ENCODE measurements at regions not wholly inside any gene's neighbourhood (a gene's known extent, or its start where the extent isn't known, plus 50 kb on each side); places are given as distances from the start of the nearest gene placed in this dataset.
"Not testable (repeated sequence)": the region's sequence is repeated elsewhere in the genome, so short reads cannot be mapped to it uniquely, and the experiment has no call there.

DNA sequence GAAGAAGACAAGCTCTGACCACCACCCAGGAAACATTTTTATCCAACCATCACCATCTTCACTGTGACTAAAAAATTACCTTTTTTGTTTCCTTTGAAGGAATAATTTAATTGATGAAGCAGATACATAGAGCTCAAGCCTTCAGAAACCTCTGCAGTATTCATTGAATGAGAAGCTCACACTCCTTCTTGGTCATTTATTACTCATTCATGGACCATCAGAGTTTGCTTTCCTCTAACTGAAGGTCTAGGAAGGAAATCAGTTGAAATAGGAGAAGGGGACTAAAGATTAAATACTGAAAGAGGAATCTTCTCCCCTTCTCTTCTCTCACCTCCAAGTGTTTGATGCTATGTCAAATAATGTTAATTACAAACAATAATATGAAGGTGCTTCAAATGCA, 290.6 kb upstream of the KLF3 start:
- in situ Hi-C loops (cut with HindIII; ENCODE audit: low sequenced_read_pairs), result no loop called here

- in situ Hi-C loops (cut with HindIII; ENCODE audit: low sequenced_read_pairs), result no loop called here
Measured at GRCh38 chr4:38377195-38377594, 286.8 kb upstream of the KLF3 start.

DNA sequence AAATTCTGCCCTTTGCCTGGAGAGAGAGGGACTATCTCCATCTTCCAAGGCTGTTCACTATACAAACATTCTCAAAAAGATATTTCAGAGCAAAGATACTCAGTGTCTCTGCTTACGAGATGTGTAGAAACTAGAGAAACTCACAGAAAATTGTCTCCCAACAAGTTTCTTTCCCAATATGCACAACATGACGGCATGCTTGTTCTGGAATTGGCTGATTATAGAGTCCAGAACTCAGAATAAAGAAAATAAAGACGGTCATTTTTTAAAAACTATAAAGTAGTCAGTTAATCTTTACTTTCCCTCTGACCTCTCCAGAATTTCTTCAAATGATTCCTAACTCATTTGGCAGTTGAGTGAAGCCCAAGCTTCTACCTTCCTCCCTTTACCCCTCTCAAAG, 285.5 kb upstream of the KLF3 start:
- in situ Hi-C loops (cut with HindIII; ENCODE audit: low sequenced_read_pairs), result no loop called here

- in situ Hi-C loops (cut with HindIII; ENCODE audit: low sequenced_read_pairs), result no loop called here
Measured at GRCh38 chr4:38381788-38382187, 282.2 kb upstream of the KLF3 start.

DNA sequence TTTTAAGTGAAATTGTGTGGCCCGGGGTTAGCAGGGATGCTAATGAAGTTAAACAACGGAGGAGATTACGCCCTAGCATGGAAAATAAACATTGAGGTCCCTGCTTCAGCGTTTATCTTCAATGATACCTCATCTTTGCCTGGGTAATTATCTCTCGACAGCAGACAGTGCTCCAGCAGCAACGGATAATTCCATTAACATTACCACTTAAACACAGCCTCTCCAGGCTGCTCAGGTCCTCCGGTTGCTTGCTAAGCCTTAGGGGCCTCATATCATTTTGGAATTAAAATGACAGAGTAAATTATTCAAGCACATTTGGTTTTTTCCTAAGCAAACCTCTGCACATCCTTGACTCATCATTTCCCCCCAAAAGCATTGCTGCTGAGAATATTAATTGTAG, 281.5 kb upstream of the KLF3 start:
- in situ Hi-C loops (cut with HindIII; ENCODE audit: low sequenced_read_pairs), result no loop called here

DNA sequence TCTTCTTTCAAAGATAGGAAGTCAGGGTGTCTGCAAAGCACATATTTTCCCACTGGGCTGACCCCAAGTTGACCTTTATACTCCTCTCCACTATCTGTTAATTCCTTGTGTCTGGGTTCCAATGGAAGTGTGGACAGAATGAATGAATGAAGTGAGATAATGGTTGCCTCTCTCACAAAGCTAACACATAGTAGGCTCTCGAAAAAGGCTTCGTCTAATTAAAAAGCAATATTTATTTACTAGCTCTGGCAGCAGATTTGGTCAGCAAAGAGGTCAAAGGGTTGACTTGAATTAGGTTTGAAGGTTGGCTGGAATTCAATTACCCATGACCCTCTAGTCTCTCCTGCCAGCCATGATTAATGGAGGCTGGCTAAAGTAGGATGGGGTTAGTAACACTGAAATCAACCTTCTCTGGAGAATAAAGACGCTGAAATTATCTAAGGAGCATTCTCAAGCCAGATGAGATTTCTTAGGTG, 280.3 kb upstream of the KLF3 start:
- in situ Hi-C loops (cut with HindIII; ENCODE audit: low sequenced_read_pairs), result no loop called here

DNA sequence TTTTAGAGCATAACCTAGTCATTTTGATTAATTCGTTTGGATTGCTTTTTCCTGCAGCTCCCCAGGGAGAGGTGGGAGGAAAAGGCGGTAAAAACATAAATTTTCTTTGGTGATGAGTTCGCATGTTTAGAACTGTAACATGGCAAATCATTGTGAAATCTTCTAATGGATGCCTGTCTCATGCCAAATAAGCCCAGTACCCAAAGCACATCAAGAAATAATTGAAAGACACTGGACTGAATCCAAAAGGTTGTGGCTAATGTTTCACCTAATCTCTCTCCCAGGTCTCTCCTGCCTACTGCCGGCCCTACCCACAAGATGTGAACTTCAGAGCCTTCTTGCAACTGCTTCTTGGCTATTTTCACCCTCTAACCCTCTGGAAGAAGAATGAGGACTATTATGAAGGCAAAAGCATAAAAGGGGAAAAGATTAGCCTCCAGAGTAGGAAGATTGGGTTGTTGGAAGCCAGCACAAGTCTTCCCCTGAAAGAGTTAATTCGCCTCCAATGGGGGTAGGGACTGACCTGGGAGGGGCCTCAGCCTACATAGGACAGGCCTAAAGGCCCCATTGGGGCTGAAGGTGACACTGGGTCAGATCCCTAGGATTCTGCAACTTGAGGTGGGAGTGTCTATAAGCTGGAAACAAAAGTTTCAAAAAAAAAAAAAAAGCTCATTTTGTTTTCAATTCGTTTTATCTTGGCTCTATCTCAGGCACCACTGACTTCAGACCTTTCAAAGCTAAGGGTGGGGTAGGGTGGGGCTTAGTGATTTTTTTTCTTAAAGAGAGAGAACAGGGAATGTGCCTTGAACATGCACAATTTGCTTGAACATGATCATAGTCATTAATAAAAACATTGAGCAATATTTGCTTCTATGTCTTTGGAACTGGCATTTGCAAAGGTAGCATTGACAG, 278.6 kb upstream of the KLF3 start:
- in situ Hi-C loops (cut with HindIII; ENCODE audit: low sequenced_read_pairs), result no loop called here

- in situ Hi-C loops (cut with HindIII; ENCODE audit: low sequenced_read_pairs), result no loop called here
Measured at GRCh38 chr4:38386005-38386551, 277.9 kb upstream of the KLF3 start.

- in situ Hi-C loops (cut with HindIII; ENCODE audit: low sequenced_read_pairs), result no loop called here
Measured at GRCh38 chr4:38386654-38387188, 277.3 kb upstream of the KLF3 start.

- in situ Hi-C loops (cut with HindIII; ENCODE audit: low sequenced_read_pairs), result no loop called here
Measured at GRCh38 chr4:38387348-38387747, 276.7 kb upstream of the KLF3 start.

- in situ Hi-C loops (cut with HindIII; ENCODE audit: low sequenced_read_pairs), result no loop called here
Measured at GRCh38 chr4:38387819-38388218, 276.2 kb upstream of the KLF3 start.

DNA sequence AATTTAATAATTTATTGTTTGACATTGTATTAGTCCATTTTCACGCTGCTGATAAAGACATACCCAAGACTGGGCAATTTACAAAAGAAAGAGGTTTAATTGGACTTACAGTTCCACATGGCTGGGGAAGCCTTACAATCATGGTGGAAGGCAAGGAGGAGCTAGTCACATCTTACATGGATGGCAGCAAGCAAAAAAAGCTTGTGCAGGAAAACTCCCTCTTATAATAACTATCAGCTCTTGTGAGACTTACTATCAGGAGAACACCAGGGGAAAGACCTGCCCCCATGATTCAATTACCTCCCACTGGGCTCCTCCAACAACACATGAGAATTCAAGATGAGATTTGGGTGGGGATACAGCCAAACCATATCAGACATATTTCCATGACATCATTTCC, 275.1 kb upstream of the KLF3 start:
- in situ Hi-C loops (cut with HindIII; ENCODE audit: low sequenced_read_pairs), result not testable (repeated sequence)

DNA sequence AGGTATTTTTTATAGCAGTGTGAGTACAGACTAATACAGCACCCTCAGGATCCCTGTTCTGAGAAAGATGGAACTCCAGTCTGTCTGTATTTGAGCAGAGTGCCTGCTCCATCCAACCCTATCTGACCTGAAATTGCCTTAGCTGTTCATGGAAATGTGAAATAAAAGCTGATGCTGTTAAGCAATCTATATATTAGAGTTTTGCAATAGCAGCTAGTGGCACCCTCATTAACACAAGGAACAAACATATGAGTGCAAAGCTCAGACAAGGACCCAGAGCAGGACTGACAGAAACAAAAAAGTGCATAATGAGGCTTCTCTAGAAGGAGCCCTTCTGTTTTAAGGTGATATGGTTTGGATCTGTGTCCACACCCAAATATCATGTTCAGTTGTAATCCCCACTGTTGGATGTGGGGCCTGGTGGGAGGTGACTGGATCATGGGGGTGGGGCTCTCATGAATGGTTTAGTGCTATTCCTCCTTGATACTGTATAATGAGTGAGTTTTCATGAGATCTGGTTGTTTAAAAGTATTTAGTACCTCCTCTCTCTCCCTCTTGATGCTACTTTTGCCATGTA, 272.9 kb upstream of the KLF3 start:
- in situ Hi-C loops (cut with HindIII; ENCODE audit: low sequenced_read_pairs), result no loop called here

DNA sequence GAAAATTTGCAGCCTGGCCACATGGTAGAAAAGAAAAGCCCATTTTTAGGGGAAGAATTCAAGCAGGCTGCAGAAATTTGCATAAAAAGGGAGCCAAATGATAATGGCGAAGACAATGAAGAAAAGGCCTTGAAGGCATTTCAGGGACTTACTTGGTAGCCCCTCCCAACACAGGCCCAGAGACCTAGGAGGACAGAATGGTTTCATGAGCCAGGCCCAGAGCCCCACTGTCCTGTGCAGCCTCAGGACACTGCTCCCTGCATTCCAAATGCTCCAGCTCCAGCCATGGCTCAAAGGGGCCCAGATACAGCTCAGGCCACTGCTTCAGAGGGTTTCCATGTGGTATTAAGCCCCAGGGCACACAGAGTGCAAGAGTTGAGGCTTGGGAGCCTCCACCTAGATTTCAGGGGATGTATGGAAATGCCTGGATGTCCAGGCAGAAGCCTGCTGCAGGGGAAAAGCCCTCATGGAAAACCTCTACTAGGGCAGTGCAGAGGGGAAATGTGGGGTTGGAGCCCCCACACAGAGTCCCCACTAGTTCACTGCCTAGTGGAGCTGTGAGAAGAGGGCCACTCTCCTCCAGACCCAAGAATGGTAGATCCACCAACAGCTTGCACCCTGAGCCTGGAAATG, 271.7 kb upstream of the KLF3 start:
- in situ Hi-C loops (cut with HindIII; ENCODE audit: low sequenced_read_pairs), result no loop called here

DNA sequence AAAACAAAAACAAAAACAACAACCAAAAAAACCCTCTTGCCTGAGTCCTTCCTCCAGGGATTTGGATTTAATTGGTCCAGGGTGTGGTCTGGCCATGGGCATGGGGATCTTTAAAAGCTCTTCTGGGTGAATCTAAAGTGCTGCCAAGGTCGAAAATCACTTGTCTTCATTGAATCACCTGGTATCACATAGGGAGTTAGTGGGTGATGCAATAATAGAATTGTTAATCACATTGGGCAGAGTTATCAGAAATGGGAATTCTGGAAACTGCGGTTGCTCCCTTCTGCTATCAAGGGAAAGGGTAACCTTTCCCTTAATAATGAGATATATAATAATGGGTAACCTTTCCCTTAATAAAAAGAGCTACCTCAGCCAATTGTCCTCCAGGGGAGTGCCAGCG, 267.9 kb upstream of the KLF3 start:
- in situ Hi-C loops (cut with HindIII; ENCODE audit: low sequenced_read_pairs), result no loop called here

DNA sequence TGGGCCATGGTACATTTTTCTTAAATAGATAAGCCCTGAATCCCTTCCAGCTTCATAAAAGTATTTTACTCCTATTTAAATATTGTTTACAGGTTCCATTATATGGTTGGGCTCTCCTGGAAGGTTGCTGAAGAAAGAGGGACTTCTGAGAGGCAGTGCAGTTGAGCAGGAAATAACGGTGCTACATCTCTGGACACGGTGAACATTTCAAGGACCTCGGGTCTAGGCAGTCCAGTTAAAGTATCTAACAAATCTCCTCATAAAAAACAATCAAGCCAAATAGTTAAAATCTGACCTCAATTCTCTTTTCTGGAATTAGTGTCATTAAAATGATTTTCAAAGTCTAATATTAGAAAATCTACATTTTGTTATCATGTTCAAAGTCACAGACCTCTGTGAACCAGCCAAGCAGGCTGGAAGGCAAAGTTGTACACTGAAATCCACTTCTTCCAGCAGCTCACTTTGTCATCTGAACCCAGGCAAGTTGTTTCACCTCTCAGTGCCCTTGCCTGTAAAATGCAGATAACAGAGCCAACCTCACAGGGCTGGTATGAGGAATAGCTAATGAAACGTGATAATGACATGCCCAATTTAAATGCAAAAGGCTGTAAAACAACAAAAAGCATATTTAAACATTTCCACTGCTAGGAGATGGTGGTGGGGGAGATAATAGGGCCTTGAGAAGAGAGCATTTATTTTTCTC, 267.0 kb upstream of the KLF3 start:
- in situ Hi-C loops (cut with HindIII; ENCODE audit: low sequenced_read_pairs), result no loop called here

GRCh38 chr4:38400946-38401345, 263.1 kb upstream of the KLF3 start:
- in situ Hi-C loops (cut with HindIII; ENCODE audit: low sequenced_read_pairs), result no loop called here

DNA sequence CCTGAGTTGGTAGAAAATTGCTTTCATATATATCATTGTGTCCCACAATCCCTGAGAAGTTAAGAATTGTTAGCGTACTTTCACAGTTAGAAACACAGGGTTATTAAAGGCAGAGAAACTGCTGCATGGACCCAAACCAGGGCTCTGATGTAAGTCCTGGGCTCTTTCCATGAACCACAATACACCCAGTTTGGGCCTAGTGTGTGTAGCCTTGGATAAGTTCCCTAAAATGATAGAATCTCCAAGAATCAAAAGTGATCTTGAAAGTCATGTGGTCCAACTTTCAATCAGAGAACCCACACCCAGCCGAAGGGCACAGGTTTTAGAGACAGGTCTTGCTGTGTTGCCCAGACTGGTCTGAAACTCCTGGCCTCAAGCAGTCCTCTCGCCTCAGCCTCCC, 257.8 kb upstream of the KLF3 start:
- in situ Hi-C loops (cut with HindIII; ENCODE audit: low sequenced_read_pairs), result no loop called here

GRCh38 chr4:38409852-38410251, 254.1 kb upstream of the KLF3 start:
- in situ Hi-C loops (cut with HindIII; ENCODE audit: low sequenced_read_pairs), result no loop called here

DNA sequence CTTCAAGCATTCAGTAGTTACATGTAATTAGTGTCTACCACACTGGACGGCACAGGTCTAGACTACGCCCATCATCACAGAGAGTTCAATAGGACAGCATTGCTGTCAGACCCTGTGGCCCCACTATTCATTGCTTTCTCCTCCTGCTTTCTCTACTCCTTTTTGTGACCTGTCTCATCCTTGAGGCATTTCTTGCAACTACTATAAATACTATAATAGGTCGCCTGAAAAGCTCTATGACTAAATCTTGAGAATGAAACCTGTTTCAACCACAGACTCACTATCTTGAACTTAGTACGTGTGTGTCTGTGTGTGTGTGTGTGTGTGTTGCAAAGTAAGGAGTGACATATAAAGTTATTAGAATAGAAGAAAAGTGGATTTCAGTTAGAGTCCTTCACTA, 252.9 kb upstream of the KLF3 start:
- in situ Hi-C loops (cut with HindIII; ENCODE audit: low sequenced_read_pairs), result no loop called here

All from DLD1 (cell line).